HEK293T (cell line): ENCODE measurements at regions not wholly inside any gene's neighbourhood (a gene's known extent, or its start where the extent isn't known, plus 50 kb on each side); places are given as distances from the start of the nearest gene placed in this dataset.
"Not testable (repeated sequence)": the region's sequence is repeated elsewhere in the genome, so short reads cannot be mapped to it uniquely, and the experiment has no call there.

Experiments
- CTCF ChIA-PET: fragments of 350-600 bp; formaldehyde crosslinking; extraction: SDS; loops from one replicate; lab custom pipeline; 2021; ENCODE audit warnings: antibody characterized with exemption, inconsistent platforms; lab: Yijun Ruan, JAX
- POLR2A ChIA-PET: fragments of 350-600 bp; formaldehyde crosslinking; extraction: SDS; loops from one replicate; lab custom pipeline; 2020; ENCODE audit warnings: antibody characterized with exemption, inconsistent platforms; lab: Yijun Ruan, JAX
- DNase-seq: peaks from one replicate; pipeline ENCODE4 v3.0.0; 2012; ENCODE audit warnings: mixed read lengths; ENCODE audit errors: extremely low spot score
- ARNT ChIP-seq: fragments of 450-650 bp; IDR thresholded peaks from 2 replicates; pipeline ENCODE4 v1.6.1; 2017; ENCODE audit warnings: mild to moderate bottlenecking
- BHLHE40 ChIP-seq: fragments of 450-650 bp; IDR thresholded peaks from 2 replicates; pipeline ENCODE4 v1.6.1; 2016; ENCODE audit warnings: mild to moderate bottlenecking, moderate library complexity, borderline replicate concordance
- CTBP1 ChIP-seq: fragments of 450-650 bp; IDR thresholded peaks from 2 replicates; pipeline ENCODE4 v1.6.1; 2016; ENCODE audit warnings: borderline replicate concordance
- ELF4 ChIP-seq: fragments of 450-650 bp; IDR thresholded peaks from 2 replicates; pipeline ENCODE4 v1.6.1; 2017; ENCODE audit warnings: antibody characterized with exemption
- FOXA1 ChIP-seq: fragments of 450-650 bp; IDR thresholded peaks from 2 replicates; pipeline ENCODE4 v1.6.1; 2016; ENCODE audit warnings: mild to moderate bottlenecking
- FOXK2 ChIP-seq: fragments of 450-650 bp; IDR thresholded peaks from 2 replicates; pipeline ENCODE4 v1.6.1; 2016; ENCODE audit warnings: mild to moderate bottlenecking
- FOXM1 ChIP-seq: fragments of 450-650 bp; IDR thresholded peaks from 2 replicates; pipeline ENCODE4 v1.6.1; 2017; ENCODE audit warnings: mild to moderate bottlenecking, borderline replicate concordance
- HDGF ChIP-seq: fragments of 450-650 bp; IDR thresholded peaks from 2 replicates; pipeline ENCODE4 v1.6.1; 2017; ENCODE audit warnings: antibody characterized with exemption, borderline replicate concordance
- L3MBTL2 ChIP-seq: fragments of 450-650 bp; conservative IDR thresholded peaks from 2 replicates; pipeline ENCODE4 v1.6.1; 2016; ENCODE audit warnings: mild to moderate bottlenecking
- LEF1 ChIP-seq: fragments of 450-650 bp; IDR thresholded peaks from 2 replicates; pipeline ENCODE4 v1.6.1; 2017; ENCODE audit warnings: mild to moderate bottlenecking, borderline replicate concordance
- NFRKB ChIP-seq: fragments of 450-650 bp; IDR thresholded peaks from 2 replicates; pipeline ENCODE4 v1.6.1; 2016; ENCODE audit warnings: mild to moderate bottlenecking, moderate library complexity
- PKNOX1 ChIP-seq: fragments of 450-650 bp; IDR thresholded peaks from 2 replicates; pipeline ENCODE4 v1.6.1; 2016
- SP1 ChIP-seq: fragments of 450-650 bp; IDR thresholded peaks from 2 replicates; pipeline ENCODE4 v1.6.1; 2017
- SUZ12 ChIP-seq: fragments of 450-650 bp; IDR thresholded peaks from 2 replicates; pipeline ENCODE4 v1.6.1; 2016; ENCODE audit warnings: mild to moderate bottlenecking
- TARDBP ChIP-seq: fragments of 450-650 bp; IDR thresholded peaks from 2 replicates; pipeline ENCODE4 v1.6.1; 2016
- ZNF384 ChIP-seq: fragments of 450-650 bp; IDR thresholded peaks from 2 replicates; pipeline ENCODE4 v1.6.1; 2016

GRCh38 chr4:24213961-24214360 lies 324.1 kb upstream of the PPARGC1A start:
- CTCF ChIA-PET: no interaction called here
- no peak for DNase-seq
- POLR2A ChIA-PET: no interaction called here
- TF ChIP-seq ZNF384 (no peak), SUZ12 (no peak), FOXK2 (no peak), TARDBP (no peak), LEF1 (no peak)

GRCh38 chr4:24212642-24213041 lies 322.8 kb upstream of the PPARGC1A start:
- CTCF ChIA-PET: interaction anchor here (0.6 kb wide), 1 partner anchor 60 kb away, joined by 3 read pairs; no protein-coding TSS in a partner anchor
- DNase-seq: no peak
- TF ChIP-seq FOXM1: no peak
- POLR2A ChIA-PET: no interaction called here

GRCh38 chr4:24211856-24212255 lies 322.0 kb upstream of the PPARGC1A start:
- POLR2A ChIA-PET: no interaction called here
- DNase-seq: no peak
- CTCF ChIA-PET: interaction anchor here (0.6 kb wide), 1 partner anchor 60 kb away, joined by 3 read pairs; no protein-coding TSS in a partner anchor
- TF ChIP-seq L3MBTL2 (no peak), ZNF384 (no peak), ELF4 (no peak), FOXM1 (no peak)

- ChIA-PET CTCF (no interaction called here), POLR2A (no interaction called here)
- TF ChIP-seq SUZ12 (no peak), HDGF (no peak), ELF4 (no peak), CTBP1 (no peak), SP1 (no peak), BHLHE40 (no peak), NFRKB (no peak), PKNOX1 (no peak), LEF1 (no peak), TARDBP (no peak), FOXA1 (no peak), ARNT (no peak), FOXK2 (no peak), L3MBTL2 (no peak), ZNF384 (no peak), FOXM1 (no peak)
- no peak for DNase-seq
Measured at GRCh38 chr4:24210332-24210902, 320.6 kb upstream of the PPARGC1A start.

- ChIA-PET POLR2A (no interaction called here), CTCF (no interaction called here)
- TF ChIP-seq HDGF (no peak), NFRKB (no peak), ZNF384 (no peak), SP1 (no peak), LEF1 (no peak), TARDBP (no peak), FOXM1 (no peak), FOXK2 (no peak), SUZ12 (no peak), ELF4 (no peak)
- no peak for DNase-seq
Measured at GRCh38 chr4:24209906-24210305, 320.1 kb upstream of the PPARGC1A start.

GRCh38 chr4:24209131-24209530 lies 319.3 kb upstream of the PPARGC1A start:
- TF ChIP-seq FOXM1 (no peak), ARNT (no peak), LEF1 (no peak), NFRKB (no peak), ELF4 (no peak), PKNOX1 (no peak), FOXA1 (no peak), TARDBP (no peak), FOXK2 (no peak), BHLHE40 (no peak), SP1 (no peak), CTBP1 (no peak), ZNF384 (no peak)
- ChIA-PET POLR2A (no interaction called here), CTCF (no interaction called here)
- no peak for DNase-seq

GRCh38 chr4:24208691-24209090 lies 318.8 kb upstream of the PPARGC1A start:
- no peak for TF ChIP-seq NFRKB
- no peak for TF ChIP-seq CTBP1
- TF ChIP-seq BHLHE40: no peak
- TF ChIP-seq FOXK2: no peak
- ChIA-PET POLR2A (no interaction called here), CTCF (no interaction called here)
- no peak for DNase-seq

- POLR2A ChIA-PET, DNase-seq, CTCF ChIA-PET: not testable (repeated sequence)
Measured at GRCh38 chr4:24204708-24205107, 314.9 kb upstream of the PPARGC1A start.
